ENCODE measurements at regions not wholly inside any gene's neighbourhood (a gene's known extent, or its start where the extent isn't known, plus 50 kb on each side); places are given as distances from the start of the nearest gene placed in this dataset.

DNA sequence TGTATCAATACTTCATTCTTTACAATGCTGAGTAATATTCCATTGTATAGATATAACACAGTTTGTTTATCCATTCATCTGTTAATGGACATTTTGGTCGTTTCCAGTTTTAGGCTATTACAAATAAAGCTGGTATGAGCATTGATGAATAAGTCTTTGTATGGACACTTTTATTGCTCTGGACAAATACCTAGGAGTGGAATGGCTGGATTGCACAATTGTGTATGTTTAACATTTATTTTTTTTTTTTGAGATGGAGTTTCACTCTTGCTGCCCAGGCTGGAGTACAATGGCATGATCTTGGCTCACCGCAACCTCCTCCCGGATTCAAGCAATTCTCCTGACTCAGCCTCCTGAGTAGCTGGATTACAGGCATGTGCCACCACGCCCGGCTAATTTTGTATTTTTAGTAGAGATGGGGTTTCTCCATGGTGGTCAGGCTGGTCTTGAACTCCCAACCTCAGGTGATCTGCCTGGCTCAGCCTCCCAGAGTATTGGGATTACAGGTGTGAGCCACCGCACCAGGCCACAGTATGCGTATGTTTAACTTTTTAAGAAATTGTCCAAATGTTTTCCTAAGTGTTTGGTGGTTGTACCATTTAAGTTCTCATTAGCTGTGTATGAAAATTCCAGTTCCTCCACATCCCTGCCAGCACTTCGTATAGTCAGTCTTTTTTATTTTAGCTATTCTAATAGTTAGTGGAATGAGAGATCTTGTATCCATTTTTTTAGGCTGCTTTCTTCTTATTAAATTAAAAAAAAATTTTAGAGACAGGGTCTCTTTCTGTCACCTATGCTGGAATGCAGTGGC, 194.9 kb upstream of the HAAO start:
- H3K27me3 ChIP-seq = no peaks in the 10 kb centered on the region
- no peaks in the 10 kb centered on the region for H3K9me3 ChIP-seq (ENCODE audit: low read depth)
- TF ChIP-seq EZH2 (IDR thresholded peaks at IDR 0.05; ENCODE audit: borderline replicate concordance) = no peak
- TF ChIP-seq, protein P1, sequence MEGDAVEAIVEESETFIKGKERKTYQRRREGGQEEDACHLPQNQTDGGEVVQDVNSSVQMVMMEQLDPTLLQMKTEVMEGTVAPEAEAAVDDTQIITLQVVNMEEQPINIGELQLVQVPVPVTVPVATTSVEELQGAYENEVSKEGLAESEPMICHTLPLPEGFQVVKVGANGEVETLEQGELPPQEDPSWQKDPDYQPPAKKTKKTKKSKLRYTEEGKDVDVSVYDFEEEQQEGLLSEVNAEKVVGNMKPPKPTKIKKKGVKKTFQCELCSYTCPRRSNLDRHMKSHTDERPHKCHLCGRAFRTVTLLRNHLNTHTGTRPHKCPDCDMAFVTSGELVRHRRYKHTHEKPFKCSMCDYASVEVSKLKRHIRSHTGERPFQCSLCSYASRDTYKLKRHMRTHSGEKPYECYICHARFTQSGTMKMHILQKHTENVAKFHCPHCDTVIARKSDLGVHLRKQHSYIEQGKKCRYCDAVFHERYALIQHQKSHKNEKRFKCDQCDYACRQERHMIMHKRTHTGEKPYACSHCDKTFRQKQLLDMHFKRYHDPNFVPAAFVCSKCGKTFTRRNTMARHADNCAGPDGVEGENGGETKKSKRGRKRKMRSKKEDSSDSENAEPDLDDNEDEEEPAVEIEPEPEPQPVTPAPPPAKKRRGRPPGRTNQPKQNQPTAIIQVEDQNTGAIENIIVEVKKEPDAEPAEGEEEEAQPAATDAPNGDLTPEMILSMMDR (IDR thresholded peaks at IDR 0.05; ENCODE audit: poor library complexity) = no peak
- no peak for TF ChIP-seq EZH2phosphoT487 (IDR thresholded peaks at IDR 0.05; ENCODE audit: low read depth, severe bottlenecking, unreplicated experiment)
- no peaks in the 10 kb centered on the region for H3K4me1 ChIP-seq (ENCODE audit: insufficient read depth)
- no peak overlapping the region for H3K4me2 ChIP-seq
- H2AFZ ChIP-seq = no peak overlapping the region
- H4K20me1 ChIP-seq (ENCODE audit: insufficient read depth, poor library complexity, severe bottlenecking) = no peaks in the 10 kb centered on the region
- 85% methylated on average over 8 of the region's 8 CpGs for WGBS (ENCODE audit: low lambda C conversion rate, missing lambda C conversion rate)
- no peaks in the 10 kb centered on the region for H3K36me3 ChIP-seq (replicated peaks; ENCODE audit: insufficient read depth, low read depth)
- H3K79me2 ChIP-seq = no peaks in the 10 kb centered on the region
- H3K4me3 ChIP-seq = no peak overlapping the region
- DNase-seq (ENCODE audit: low spot score) = no peak
- peak overlapping the region; percentile 74 for H3K27ac ChIP-seq
- H3K9me2 ChIP-seq (replicated peaks; ENCODE audit: insufficient read depth) = no peaks in the 10 kb centered on the region

DNA sequence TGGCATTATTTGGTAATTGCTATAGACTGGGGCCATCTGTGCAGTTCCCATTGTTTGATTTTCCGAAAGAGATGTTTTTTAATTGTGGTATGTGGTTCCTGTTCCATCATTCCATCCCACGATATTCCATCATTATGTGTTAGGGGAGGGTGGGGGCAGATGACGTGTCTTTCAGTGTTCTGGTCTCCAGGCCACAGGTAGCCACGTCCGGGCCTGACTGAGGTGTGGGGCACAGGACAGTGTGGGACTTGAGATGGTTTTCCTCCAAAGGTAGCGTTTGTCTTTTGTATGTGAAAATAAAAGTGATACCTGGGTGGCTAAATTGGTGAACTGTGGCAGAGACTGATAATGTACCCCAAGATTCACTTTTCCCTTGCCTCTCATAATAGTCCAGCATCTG, 192.2 kb upstream of the HAAO start:
- Histone ChIP-seq H3K4me1 (ENCODE audit: insufficient read depth) (peaks cover 9% of the 10 kb centered on the region), H4K20me1 (ENCODE audit: insufficient read depth, poor library complexity, severe bottlenecking) (no peaks in the 10 kb centered on the region), H3K4me2 (no peak overlapping the region), H3K9me2 (replicated peaks; ENCODE audit: insufficient read depth) (no peaks in the 10 kb centered on the region), H3K27me3 (no peaks in the 10 kb centered on the region), H3K27ac (no peak overlapping the region), H3K36me3 (replicated peaks; ENCODE audit: insufficient read depth, low read depth) (no peaks in the 10 kb centered on the region), H2AFZ (no peak overlapping the region), H3K4me3 (no peak overlapping the region), H3K79me2 (no peaks in the 10 kb centered on the region), H3K9me3 (ENCODE audit: low read depth) (no peaks in the 10 kb centered on the region)
- DNase-seq (ENCODE audit: low spot score) = no peak
- TF ChIP-seq, protein P1 (IDR thresholded peaks at IDR 0.05; ENCODE audit: poor library complexity) = no peak
- TF ChIP-seq EZH2 (IDR thresholded peaks at IDR 0.05; ENCODE audit: borderline replicate concordance) (no peak), EZH2phosphoT487 (IDR thresholded peaks at IDR 0.05; ENCODE audit: low read depth, severe bottlenecking, unreplicated experiment) (no peak)
- 96% methylated on average over 6 of the region's 6 CpGs for WGBS (ENCODE audit: low lambda C conversion rate, missing lambda C conversion rate)

DNA sequence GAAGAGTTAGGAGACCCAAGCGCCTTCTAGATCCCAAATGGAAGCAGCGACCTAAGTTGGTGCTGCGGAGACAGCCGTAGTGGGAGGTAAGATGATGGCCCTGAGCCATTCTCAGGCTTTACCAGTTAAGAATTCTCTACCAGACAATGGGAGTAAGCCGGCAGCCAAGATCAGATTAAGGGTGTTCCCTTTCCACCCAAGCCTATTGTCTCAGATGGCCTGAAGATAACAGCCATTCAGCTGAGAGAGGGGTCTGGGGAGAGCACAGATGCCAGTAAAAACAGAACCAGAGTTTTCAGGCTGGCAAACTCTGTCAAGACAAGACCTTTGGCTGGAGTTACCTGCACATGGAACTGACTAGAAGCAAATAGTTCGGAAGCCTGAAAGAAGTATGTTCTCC, 191.7 kb upstream of the HAAO start:
- H3K4me1 ChIP-seq (ENCODE audit: insufficient read depth) = peaks cover 12% of the 10 kb centered on the region
- WGBS (ENCODE audit: low lambda C conversion rate, missing lambda C conversion rate) = 75% methylated on average over 6 of the region's 6 CpGs
- no peak overlapping the region for H3K4me2 ChIP-seq

More for the DNA sequence above, 191.7 kb upstream of the HAAO start:
- no peaks in the 10 kb centered on the region for H3K9me3 ChIP-seq (ENCODE audit: low read depth)
- H3K27me3 ChIP-seq = no peaks in the 10 kb centered on the region
- no peak overlapping the region for H3K27ac ChIP-seq
- H2AFZ ChIP-seq = no peak overlapping the region
- TF ChIP-seq, protein P1 (IDR thresholded peaks at IDR 0.05; ENCODE audit: poor library complexity) = no peak
- no peak for TF ChIP-seq EZH2 (IDR thresholded peaks at IDR 0.05; ENCODE audit: borderline replicate concordance)
- no peak for TF ChIP-seq EZH2phosphoT487 (IDR thresholded peaks at IDR 0.05; ENCODE audit: low read depth, severe bottlenecking, unreplicated experiment)
- no peak for DNase-seq (ENCODE audit: low spot score)
- no peaks in the 10 kb centered on the region for H3K36me3 ChIP-seq (replicated peaks; ENCODE audit: insufficient read depth, low read depth)
- no peaks in the 10 kb centered on the region for H3K79me2 ChIP-seq
- H4K20me1 ChIP-seq (ENCODE audit: insufficient read depth, poor library complexity, severe bottlenecking) = no peaks in the 10 kb centered on the region
- no peaks in the 10 kb centered on the region for H3K9me2 ChIP-seq (replicated peaks; ENCODE audit: insufficient read depth)
- H3K4me3 ChIP-seq = no peak overlapping the region
